ENCODE measurements at regions not wholly inside any gene's neighbourhood (a gene's known extent, or its start where the extent isn't known, plus 50 kb on each side); places are given as distances from the start of the nearest gene placed in this dataset.
A peak's percentile ranks its signal among the peaks of the same experiment; 100 is the strongest.

DNA sequence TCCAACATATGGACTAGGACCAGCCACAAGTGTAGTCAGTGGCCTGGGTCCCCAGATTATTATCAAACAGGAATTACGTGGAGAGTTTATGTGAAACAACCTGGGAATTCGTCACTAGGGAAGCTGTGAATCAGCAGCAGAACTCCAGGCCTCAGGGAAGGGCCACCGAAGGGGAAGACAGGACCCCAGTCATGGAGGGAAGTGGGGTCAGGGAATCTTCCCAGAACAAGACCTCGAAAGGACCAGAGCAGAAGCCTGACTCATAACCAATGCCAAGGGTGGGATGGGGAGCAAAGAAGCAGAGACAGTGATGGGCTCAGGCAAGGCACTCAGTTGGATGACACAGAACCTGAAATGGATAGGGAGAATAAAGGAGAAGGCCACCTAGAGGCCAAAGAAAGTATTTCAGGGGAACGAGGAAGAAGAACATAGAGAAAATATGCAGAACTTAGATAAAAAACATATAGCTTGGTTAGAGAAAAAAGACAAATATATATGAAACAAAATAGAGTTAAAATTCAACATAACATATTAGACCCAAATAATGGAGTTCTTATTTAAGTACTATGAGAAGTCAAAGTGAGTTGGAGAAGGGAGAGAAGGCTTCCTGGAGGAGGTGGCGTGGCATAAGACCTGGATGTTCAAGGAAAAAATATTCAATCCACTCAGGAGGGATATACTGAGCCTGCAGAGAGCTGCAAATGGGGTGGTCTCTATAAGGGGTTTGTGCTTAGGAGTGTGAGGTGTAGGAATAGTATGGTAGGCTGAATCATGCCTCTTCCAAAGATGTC, 66.7 kb upstream of the CAST start:
- DNase-seq = no peak

DNA sequence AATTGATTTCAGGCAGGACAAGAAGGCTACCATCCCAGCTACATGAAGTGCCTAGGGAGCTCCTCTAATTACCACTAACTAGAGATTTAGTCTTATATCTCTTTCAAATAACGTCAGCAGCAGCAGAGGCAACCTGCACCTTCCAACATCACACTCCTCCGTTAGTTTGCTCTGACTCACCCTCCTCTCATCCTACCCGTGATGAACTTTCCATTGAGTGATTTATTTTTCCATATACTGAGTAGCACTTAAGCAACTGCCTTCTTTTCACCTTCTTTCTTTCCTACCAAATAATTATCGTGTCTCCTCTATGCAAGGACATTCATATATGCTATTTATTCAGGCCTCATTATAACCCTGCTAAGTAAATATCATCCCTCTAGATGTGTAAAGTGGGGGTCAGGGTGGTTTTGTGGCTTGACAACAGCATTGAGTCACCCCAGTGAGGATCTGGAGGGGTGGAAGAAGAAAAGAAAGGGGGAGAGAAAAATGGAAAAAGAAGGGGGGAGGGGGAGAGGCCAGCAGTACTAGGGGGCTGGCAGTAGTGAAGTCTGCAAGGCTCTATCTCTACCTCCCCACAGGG, 64.6 kb upstream of the CAST start:
- DNase-seq = peak; percentile 60

DNA sequence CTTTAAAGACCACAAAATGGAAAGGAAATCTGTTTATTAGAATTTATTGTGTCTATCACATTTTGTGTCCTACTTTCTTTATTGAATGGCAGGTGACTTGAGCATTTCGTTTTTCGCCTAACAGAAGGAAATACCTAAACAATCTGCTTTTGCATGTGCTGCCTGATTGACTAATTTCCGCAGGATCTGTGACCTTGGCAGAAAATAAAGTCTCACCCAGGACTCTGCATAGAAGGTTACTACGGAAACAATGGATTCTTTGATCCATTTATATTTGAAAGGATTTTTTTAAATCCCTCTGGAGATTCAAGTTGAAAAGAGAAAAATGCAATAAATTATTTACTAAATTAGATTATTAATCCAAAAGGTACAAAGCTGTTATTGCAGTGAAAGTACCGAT, 61.0 kb upstream of the CAST start:
- no peak for DNase-seq

DNA sequence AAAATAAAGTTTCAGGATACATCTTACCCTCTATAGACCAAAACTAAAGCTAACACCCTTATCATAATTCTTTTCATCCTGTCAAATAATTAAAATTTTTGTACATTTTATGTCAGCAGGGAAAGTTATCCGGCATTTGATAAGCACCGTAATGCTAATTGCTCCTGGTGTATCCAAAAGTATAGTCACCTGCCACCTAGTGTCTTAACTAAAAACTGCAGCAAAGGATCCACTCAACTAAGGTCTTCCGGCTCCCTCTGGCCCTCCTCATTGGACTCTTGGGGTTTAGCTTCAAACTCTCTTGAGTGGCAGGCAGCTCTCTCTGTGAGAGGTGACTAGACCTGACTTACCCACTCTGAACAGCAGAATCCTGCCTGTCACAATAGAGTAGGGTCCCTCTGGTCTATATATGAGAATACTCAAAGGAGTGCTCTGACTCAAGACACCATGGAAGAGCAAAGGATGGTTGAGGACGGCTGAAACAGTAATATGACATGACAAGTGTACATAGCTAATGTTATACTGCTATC, 60.4 kb upstream of the CAST start:
- DNase-seq = peak; percentile 45

DNA sequence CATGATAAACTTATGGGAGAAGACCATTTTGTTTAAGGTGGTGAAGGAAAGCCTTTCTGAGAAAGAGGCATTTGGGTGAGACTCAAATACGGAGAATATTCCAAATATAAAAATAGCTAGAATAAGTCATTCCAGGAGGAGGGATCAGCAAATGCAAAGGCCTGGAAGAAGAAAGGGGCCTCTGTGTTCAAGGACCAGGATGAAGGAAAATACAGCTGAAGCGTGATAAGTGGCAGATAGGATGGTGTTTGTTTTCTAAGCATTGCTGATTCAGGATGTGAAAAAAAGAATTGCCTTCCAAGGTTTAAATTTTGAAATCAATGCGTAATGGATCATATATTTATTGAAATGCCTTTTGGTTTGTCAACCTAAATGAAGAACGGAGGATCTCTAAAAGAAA, 59.4 kb upstream of the CAST start:
- no peak for DNase-seq

DNA sequence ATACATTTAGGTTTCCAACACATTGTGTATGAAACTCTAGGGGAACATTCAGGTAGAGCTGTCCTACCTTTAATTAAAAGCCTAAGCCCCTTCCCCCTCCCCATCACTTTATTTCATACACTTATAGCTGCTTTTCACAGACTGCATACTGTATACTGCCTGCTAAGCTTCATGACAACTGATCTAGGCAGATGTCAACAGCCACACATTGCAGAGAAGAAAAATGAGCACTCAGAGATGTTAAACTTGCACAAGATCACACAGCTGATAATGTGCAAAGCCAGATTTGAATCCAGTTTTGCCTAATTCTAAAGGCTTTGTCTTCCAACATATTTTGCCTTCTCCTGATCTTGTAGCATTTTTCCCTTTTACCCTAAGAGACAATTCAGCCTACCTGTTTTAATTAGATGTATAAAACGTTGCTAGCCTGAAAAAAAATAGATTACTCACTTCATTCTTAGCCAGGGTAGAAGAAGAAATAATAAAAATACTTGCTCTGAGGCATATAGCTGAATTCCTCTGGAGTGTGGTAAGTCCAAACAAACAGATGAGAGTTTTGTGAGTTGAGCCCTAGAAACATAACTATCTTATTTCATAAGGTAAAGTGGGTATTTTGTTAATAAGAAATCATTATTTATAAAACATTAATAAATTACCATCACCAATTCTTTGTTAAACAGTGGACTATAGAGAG, 56.9 kb upstream of the CAST start:
- DNase-seq = no peak

DNA sequence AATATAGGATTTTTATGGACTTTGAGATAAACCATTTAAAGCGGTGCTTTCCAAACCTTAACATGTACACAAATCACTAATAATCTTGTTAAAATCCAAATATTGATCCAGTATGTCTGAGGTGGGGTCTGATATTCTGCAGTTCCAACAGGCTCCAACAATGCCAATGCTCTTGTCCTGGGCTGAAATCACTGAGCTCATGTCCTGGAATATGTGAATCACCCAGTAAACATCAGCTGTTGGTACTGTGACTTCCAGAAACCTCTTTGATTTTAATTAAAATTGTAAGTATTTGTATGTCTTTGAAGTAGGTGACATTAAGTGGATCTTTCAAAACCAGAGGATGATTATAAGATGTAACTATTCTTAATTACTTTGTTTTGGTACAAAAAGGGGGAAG, 52.8 kb upstream of the CAST start:
- no peak for DNase-seq

DNA sequence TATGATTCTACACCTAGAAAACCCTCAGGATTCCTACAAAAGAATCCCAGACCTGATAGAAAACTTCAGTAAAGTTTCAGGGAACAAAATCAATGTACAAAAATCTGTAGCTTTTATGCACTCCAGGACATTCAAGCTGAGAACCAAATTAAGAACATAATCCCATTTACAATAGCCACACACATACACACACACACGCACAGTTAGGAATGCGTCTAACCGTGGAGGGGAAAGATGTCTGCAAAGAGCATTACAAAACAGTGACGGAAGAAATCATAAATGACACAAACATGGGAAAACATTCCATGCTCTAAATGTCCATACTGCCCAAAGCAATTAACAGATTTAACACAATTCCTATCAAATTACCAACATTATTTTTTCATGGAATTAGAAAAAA, 51.4 kb upstream of the CAST start:
- no peak for DNase-seq

DNA sequence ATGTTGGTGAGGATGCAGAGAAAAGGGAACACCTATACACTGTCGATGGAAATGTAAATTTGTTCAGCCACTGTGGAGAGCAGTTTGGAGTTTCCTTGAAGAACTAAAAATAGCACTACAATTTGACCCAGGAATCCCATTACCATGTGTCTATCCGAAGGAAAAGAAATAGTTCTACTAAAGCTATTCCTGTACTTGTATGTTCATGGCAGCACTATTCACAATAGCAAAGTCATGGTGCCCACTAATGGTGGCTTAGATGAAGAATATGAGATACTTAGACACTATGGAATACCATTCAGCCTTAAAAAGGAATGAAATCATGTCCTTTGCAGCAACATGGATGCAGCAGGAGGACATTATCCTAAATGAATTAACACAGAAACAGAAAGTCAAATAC, 50.2 kb upstream of the CAST start:
- no peak for DNase-seq

Measured in NCI-H226 (cell line).